ENCODE measurements at regions not wholly inside any gene's neighbourhood (a gene's known extent, or its start where the extent isn't known, plus 50 kb on each side); places are given as distances from the start of the nearest gene placed in this dataset.

DNA sequence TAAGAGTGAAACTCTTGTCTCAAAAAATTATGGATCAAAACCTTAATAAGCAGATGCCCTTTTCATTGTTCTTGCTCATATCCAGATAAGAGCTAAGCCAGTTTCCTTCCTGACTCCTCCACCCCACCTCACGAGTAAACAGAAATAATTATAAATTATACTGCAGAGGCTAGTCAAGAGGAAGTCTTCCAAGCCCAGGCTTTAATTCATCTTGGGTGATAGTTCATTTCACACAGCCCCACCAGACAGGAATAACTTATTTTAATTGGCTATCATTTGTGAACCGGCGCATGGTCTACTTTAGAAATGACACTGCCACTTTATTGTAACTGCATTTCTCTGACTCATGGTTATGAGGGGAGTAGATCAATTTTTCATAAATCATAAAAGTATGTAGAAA is 102.0 kb downstream of the BTBD3 start:
- TF ChIP-seq ISL1 (CRISPR knock-in tag; IDR thresholded peaks at IDR 0.05), result no peak
- no peak for TF ChIP-seq ESRRG (CRISPR knock-in tag; IDR thresholded peaks at IDR 0.05)
- TF ChIP-seq ZFP3 (CRISPR knock-in tag; IDR thresholded peaks at IDR 0.05), result no peak
- TF ChIP-seq GLIS3 (CRISPR knock-in tag; IDR thresholded peaks at IDR 0.05), result no peak
- no peak for TF ChIP-seq ZC3H10 (CRISPR knock-in tag; IDR thresholded peaks at IDR 0.05)
- TF ChIP-seq BACH2 (CRISPR knock-in tag; IDR thresholded peaks at IDR 0.05; ENCODE audit: borderline replicate concordance), result no peak
- TF ChIP-seq ARNTL (CRISPR knock-in tag; IDR thresholded peaks at IDR 0.05; ENCODE audit: borderline replicate concordance, low read depth), result no peak
- TF ChIP-seq, protein P1, sequence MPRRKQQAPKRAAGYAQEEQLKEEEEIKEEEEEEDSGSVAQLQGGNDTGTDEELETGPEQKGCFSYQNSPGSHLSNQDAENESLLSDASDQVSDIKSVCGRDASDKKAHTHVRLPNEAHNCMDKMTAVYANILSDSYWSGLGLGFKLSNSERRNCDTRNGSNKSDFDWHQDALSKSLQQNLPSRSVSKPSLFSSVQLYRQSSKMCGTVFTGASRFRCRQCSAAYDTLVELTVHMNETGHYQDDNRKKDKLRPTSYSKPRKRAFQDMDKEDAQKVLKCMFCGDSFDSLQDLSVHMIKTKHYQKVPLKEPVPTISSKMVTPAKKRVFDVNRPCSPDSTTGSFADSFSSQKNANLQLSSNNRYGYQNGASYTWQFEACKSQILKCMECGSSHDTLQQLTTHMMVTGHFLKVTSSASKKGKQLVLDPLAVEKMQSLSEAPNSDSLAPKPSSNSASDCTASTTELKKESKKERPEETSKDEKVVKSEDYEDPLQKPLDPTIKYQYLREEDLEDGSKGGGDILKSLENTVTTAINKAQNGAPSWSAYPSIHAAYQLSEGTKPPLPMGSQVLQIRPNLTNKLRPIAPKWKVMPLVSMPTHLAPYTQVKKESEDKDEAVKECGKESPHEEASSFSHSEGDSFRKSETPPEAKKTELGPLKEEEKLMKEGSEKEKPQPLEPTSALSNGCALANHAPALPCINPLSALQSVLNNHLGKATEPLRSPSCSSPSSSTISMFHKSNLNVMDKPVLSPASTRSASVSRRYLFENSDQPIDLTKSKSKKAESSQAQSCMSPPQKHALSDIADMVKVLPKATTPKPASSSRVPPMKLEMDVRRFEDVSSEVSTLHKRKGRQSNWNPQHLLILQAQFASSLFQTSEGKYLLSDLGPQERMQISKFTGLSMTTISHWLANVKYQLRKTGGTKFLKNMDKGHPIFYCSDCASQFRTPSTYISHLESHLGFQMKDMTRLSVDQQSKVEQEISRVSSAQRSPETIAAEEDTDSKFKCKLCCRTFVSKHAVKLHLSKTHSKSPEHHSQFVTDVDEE (CRISPR knock-in tag; IDR thresholded peaks at IDR 0.05), result no peak
- TF ChIP-seq, protein P2, sequence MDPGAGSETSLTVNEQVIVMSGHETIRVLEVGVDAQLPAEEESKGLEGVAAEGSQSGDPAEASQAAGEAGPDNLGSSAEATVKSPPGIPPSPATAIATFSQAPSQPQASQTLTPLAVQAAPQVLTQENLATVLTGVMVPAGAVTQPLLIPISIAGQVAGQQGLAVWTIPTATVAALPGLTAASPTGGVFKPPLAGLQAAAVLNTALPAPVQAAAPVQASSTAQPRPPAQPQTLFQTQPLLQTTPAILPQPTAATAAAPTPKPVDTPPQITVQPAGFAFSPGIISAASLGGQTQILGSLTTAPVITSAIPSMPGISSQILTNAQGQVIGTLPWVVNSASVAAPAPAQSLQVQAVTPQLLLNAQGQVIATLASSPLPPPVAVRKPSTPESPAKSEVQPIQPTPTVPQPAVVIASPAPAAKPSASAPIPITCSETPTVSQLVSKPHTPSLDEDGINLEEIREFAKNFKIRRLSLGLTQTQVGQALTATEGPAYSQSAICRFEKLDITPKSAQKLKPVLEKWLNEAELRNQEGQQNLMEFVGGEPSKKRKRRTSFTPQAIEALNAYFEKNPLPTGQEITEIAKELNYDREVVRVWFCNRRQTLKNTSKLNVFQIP (CRISPR knock-in tag; IDR thresholded peaks at IDR 0.05; ENCODE audit: borderline replicate concordance, low read depth), result no peak
- no peak for TF ChIP-seq ZFP30 (CRISPR knock-in tag; IDR thresholded peaks at IDR 0.05)
- TF ChIP-seq SNAI2 (CRISPR knock-in tag; IDR thresholded peaks at IDR 0.05), result no peak
- TF ChIP-seq, protein P3, sequence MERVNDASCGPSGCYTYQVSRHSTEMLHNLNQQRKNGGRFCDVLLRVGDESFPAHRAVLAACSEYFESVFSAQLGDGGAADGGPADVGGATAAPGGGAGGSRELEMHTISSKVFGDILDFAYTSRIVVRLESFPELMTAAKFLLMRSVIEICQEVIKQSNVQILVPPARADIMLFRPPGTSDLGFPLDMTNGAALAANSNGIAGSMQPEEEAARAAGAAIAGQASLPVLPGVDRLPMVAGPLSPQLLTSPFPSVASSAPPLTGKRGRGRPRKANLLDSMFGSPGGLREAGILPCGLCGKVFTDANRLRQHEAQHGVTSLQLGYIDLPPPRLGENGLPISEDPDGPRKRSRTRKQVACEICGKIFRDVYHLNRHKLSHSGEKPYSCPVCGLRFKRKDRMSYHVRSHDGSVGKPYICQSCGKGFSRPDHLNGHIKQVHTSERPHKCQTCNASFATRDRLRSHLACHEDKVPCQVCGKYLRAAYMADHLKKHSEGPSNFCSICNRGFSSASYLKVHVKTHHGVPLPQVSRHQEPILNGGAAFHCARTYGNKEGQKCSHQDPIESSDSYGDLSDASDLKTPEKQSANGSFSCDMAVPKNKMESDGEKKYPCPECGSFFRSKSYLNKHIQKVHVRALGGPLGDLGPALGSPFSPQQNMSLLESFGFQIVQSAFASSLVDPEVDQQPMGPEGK (CRISPR knock-in tag; IDR thresholded peaks at IDR 0.05; ENCODE audit: borderline replicate concordance), result no peak
- TF ChIP-seq, protein P4, sequence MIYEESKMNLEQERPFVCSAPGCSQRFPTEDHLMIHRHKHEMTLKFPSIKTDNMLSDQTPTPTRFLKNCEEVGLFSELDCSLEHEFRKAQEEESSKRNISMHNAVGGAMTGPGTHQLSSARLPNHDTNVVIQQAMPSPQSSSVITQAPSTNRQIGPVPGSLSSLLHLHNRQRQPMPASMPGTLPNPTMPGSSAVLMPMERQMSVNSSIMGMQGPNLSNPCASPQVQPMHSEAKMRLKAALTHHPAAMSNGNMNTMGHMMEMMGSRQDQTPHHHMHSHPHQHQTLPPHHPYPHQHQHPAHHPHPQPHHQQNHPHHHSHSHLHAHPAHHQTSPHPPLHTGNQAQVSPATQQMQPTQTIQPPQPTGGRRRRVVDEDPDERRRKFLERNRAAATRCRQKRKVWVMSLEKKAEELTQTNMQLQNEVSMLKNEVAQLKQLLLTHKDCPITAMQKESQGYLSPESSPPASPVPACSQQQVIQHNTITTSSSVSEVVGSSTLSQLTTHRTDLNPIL (CRISPR knock-in tag; IDR thresholded peaks at IDR 0.05; ENCODE audit: low read depth), result no peak
- no peak for TF ChIP-seq OSR1 (CRISPR knock-in tag; IDR thresholded peaks at IDR 0.05)
- no peak for TF ChIP-seq TOX (CRISPR knock-in tag; IDR thresholded peaks at IDR 0.05; ENCODE audit: borderline replicate concordance)
- TF ChIP-seq CSDC2 (CRISPR knock-in tag; IDR thresholded peaks at IDR 0.05), result no peak
- ATAC-seq, result no peak

DNA sequence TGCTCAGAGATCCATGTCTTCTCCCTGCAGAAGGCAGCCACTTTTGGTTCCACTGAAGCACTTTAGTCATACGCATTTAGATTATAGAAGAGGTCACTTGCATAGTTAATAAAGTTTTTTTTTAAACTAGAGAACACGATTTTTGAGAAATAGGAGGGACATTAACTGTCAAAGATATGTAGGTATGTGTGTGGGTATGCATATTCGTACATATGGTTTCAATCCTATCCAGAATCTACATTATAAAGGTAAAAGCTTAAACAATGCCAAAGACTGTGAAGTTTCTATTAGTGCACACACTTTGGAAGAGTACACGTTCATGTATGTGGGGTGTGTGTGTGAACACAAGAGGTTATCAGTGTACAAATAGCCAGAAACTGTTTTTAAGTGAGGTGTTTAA is 103.2 kb downstream of the BTBD3 start:
- TF ChIP-seq ARNTL (CRISPR knock-in tag; IDR thresholded peaks at IDR 0.05; ENCODE audit: borderline replicate concordance, low read depth) (no peak), ZNF565 (CRISPR knock-in tag; conservative IDR thresholded peaks at IDR 0.05; ENCODE audit: low read depth) (no peak), GLIS3 (CRISPR knock-in tag; IDR thresholded peaks at IDR 0.05) (no peak), TOX (CRISPR knock-in tag; IDR thresholded peaks at IDR 0.05; ENCODE audit: borderline replicate concordance) (no peak), TCF4 (CRISPR knock-in tag; IDR thresholded peaks at IDR 0.05; ENCODE audit: borderline replicate concordance) (no peak), ZFP3 (CRISPR knock-in tag; IDR thresholded peaks at IDR 0.05) (no peak), ZNF70 (CRISPR knock-in tag; IDR thresholded peaks at IDR 0.05) (no peak), ZFP30 (CRISPR knock-in tag; IDR thresholded peaks at IDR 0.05) (no peak), PPARA (CRISPR knock-in tag; IDR thresholded peaks at IDR 0.05; ENCODE audit: borderline replicate concordance) (no peak), OSR1 (CRISPR knock-in tag; IDR thresholded peaks at IDR 0.05) (no peak), RARB (CRISPR knock-in tag; IDR thresholded peaks at IDR 0.05) (no peak), ZNF8 (CRISPR knock-in tag; IDR thresholded peaks at IDR 0.05) (no peak), ESRRG (CRISPR knock-in tag; IDR thresholded peaks at IDR 0.05) (no peak)
- TF ChIP-seq, protein P5, sequence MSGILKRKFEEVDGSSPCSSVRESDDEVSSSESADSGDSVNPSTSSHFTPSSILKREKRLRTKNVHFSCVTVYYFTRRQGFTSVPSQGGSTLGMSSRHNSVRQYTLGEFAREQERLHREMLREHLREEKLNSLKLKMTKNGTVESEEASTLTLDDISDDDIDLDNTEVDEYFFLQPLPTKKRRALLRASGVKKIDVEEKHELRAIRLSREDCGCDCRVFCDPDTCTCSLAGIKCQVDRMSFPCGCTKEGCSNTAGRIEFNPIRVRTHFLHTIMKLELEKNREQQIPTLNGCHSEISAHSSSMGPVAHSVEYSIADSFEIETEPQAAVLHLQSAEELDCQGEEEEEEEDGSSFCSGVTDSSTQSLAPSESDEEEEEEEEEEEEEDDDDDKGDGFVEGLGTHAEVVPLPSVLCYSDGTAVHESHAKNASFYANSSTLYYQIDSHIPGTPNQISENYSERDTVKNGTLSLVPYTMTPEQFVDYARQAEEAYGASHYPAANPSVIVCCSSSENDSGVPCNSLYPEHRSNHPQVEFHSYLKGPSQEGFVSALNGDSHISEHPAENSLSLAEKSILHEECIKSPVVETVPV (CRISPR knock-in tag; IDR thresholded peaks at IDR 0.05), result no peak
- TF ChIP-seq, protein P3 (CRISPR knock-in tag; IDR thresholded peaks at IDR 0.05; ENCODE audit: borderline replicate concordance), result no peak
- TF ChIP-seq, protein P1 (CRISPR knock-in tag; IDR thresholded peaks at IDR 0.05), result no peak
- no peak for ATAC-seq
